Neural cell (in vitro differentiated cells): ENCODE measurements at regions not wholly inside any gene's neighbourhood (a gene's known extent, or its start where the extent isn't known, plus 50 kb on each side); places are given as distances from the start of the nearest gene placed in this dataset.

ENCODE experiments used
- H2AFZ ChIP-seq: fragments of 200-600, 300-800 bp; sonication (generic), shearing (Covaris generic); 2 replicates; pipeline ENCODE4 v1.6.0; 2014; ENCODE audit warnings: low read depth, mild to moderate bottlenecking, antibody characterized with exemption, low read length, moderate library complexity
- H3F3A ChIP-seq: fragments of 200-600 bp; shearing (Covaris generic); 2 replicates; pipeline ENCODE4 v1.6.1; 2016; ENCODE audit warnings: mild to moderate bottlenecking, moderate library complexity, mixed read lengths, antibody characterized with exemption, low read length; ENCODE audit not compliant: insufficient read depth, poor library complexity, severe bottlenecking
- H3K27ac ChIP-seq: fragments of 200-600, 300-800 bp; sonication (generic), shearing (Covaris generic); 2 replicates; pipeline ENCODE4 v1.5.1; 2014; ENCODE audit warnings: mild to moderate bottlenecking, low read length, moderate library complexity
- H3K27me3 ChIP-seq: fragments of 300-800, 200-600 bp; sonication (generic), shearing (Covaris generic); 2 replicates; pipeline ENCODE4 v1.6.0; 2014; ENCODE audit warnings: mild to moderate bottlenecking, low read depth, low read length, moderate library complexity; ENCODE audit not compliant: insufficient read depth
- H3K36me3 ChIP-seq: fragments of 300-800, 200-600 bp; sonication (generic), shearing (Covaris generic); 2 replicates; pipeline ENCODE4 v1.5.1; 2014; ENCODE audit warnings: mild to moderate bottlenecking, antibody characterized with exemption, low read length, moderate library complexity; ENCODE audit not compliant: insufficient read depth
- H3K4me2 ChIP-seq: fragments of 300-800, 200-600 bp; sonication (generic), shearing (Covaris generic); 2 replicates; pipeline ENCODE4 v1.6.0; 2014; ENCODE audit warnings: mild to moderate bottlenecking, low read length
- H3K4me3 ChIP-seq: fragments of 300-800, 200-600 bp; sonication (generic), shearing (Covaris generic); 2 replicates; pipeline ENCODE4 v1.5.1; 2014; ENCODE audit warnings: mild to moderate bottlenecking, low read length, moderate library complexity
- H3K79me2 ChIP-seq: fragments of 200-600 bp; shearing (Covaris generic); replicated peaks from 2 replicates; pipeline ENCODE4 v1.6.0; 2014; ENCODE audit warnings: mild to moderate bottlenecking, low read length, moderate library complexity; ENCODE audit not compliant: insufficient read depth
- H3K9ac ChIP-seq: fragments of 300-800, 200-600 bp; sonication (generic), shearing (Covaris generic); 2 replicates; pipeline ENCODE4 v1.6.1; 2016; ENCODE audit warnings: mild to moderate bottlenecking, low read length, mixed read lengths
- H3K9me2 ChIP-seq: fragments of 200-600 bp; shearing (Covaris generic); 2 replicates; pipeline ENCODE4 v1.6.1; 2016; ENCODE audit warnings: mild to moderate bottlenecking, low read length, mixed read lengths; ENCODE audit not compliant: insufficient read depth
- H3K9me3 ChIP-seq: fragments of 200-600, 300-800 bp; sonication (generic), shearing (Covaris generic); 2 replicates; pipeline ENCODE4 v1.6.1; 2016; ENCODE audit warnings: mild to moderate bottlenecking, mixed run types, low read length, moderate library complexity, mixed read lengths
- H4K20me1 ChIP-seq: fragments of 200-600 bp; shearing (Covaris generic); 2 replicates; pipeline ENCODE4 v1.6.1; 2016; ENCODE audit warnings: mild to moderate bottlenecking, mixed run types; ENCODE audit not compliant: insufficient read depth
- CTCF ChIP-seq: fragments of 450-650 bp; IDR thresholded peaks from 2 replicates; pipeline ENCODE4 v1.5.1; 2014; ENCODE audit warnings: antibody characterized with exemption, mild to moderate bottlenecking, moderate library complexity; ENCODE audit not compliant: poor library complexity, severe bottlenecking
- EP300 ChIP-seq: fragments of 450-650 bp; conservative IDR thresholded peaks from 2 replicates; pipeline ENCODE4 v1.6.1; 2014; ENCODE audit warnings: antibody characterized with exemption, mild to moderate bottlenecking, moderate library complexity; ENCODE audit not compliant: poor library complexity, severe bottlenecking
- EZH2 ChIP-seq: fragments of 200-600, 300-800 bp; shearing (Covaris generic), sonication (generic); IDR thresholded peaks from 2 replicates; pipeline ENCODE4 v1.6.1; 2014; ENCODE audit warnings: antibody characterized with exemption, low read length, borderline replicate concordance, mild to moderate bottlenecking; ENCODE audit not compliant: insufficient read depth, poor library complexity, severe bottlenecking
- MXI1 ChIP-seq: fragments of 450-650 bp; conservative IDR thresholded peaks from 2 replicates; pipeline ENCODE4 v1.6.1; 2014; ENCODE audit warnings: antibody characterized with exemption, mild to moderate bottlenecking; ENCODE audit not compliant: poor library complexity, severe bottlenecking
- POLR2AphosphoS5 ChIP-seq: IDR thresholded peaks from 2 replicates; pipeline ENCODE4 v1.6.1; 2012
- RAD21 ChIP-seq: fragments of 450-650 bp; conservative IDR thresholded peaks from 2 replicates; pipeline ENCODE4 v1.6.1; 2014; ENCODE audit warnings: antibody characterized with exemption, mild to moderate bottlenecking, moderate library complexity
- REST ChIP-seq: IDR thresholded peaks from 2 replicates; pipeline ENCODE4 v1.6.1; 2012; ENCODE audit warnings: borderline replicate concordance
- SMC3 ChIP-seq: fragments of 450-650 bp; conservative IDR thresholded peaks from 2 replicates; pipeline ENCODE4 v1.6.1; 2014; ENCODE audit warnings: antibody characterized with exemption, mild to moderate bottlenecking, moderate library complexity; ENCODE audit not compliant: poor library complexity
- TAF1 ChIP-seq: IDR thresholded peaks from 2 replicates; pipeline ENCODE4 v1.6.1; 2012; ENCODE audit warnings: low read depth

- Histone ChIP-seq H3K9me3 (no peaks in the 10 kb centered on the region), H3K4me3 (no peak overlapping the region), H3K9ac (no peak overlapping the region), H3K36me3 (no peaks in the 10 kb centered on the region), H4K20me1 (no peaks in the 10 kb centered on the region), H3K79me2 (no peaks in the 10 kb centered on the region), H3K27ac (no peak overlapping the region), H3K27me3 (no peaks in the 10 kb centered on the region), H3K9me2 (no peaks in the 10 kb centered on the region), H3K4me2 (no peak overlapping the region), H2AFZ (no peak overlapping the region), H3F3A (no peaks in the 10 kb centered on the region)
- TF ChIP-seq EP300, result no peak
- no peak for TF ChIP-seq MXI1
- TF ChIP-seq REST, result no peak
- no peak for TF ChIP-seq TAF1
- TF ChIP-seq SMC3, result no peak
- no peak for TF ChIP-seq EZH2
- TF ChIP-seq POLR2AphosphoS5, result no peak
- TF ChIP-seq RAD21, result no peak
- no peak for TF ChIP-seq CTCF
These were observed 55.2 kb upstream of the MLN start for GRCh38 chr6:33858804-33859505.

GRCh38 chr6:33857932-33858475 is 54.2 kb upstream of the MLN start:
- no peaks in the 10 kb centered on the region for H3K27me3 ChIP-seq
- no peak overlapping the region for H3K4me2 ChIP-seq
- H3F3A ChIP-seq, result no peaks in the 10 kb centered on the region
- H3K9me2 ChIP-seq, result no peaks in the 10 kb centered on the region
- no peaks in the 10 kb centered on the region for H3K9me3 ChIP-seq
- TF ChIP-seq EP300, result no peak
- no peak for TF ChIP-seq MXI1
- no peak for TF ChIP-seq RAD21
- TF ChIP-seq POLR2AphosphoS5, result no peak
- no peak for TF ChIP-seq TAF1
- no peak for TF ChIP-seq SMC3
- TF ChIP-seq CTCF, result no peak
- no peak for TF ChIP-seq REST
- no peak for TF ChIP-seq EZH2
- no peaks in the 10 kb centered on the region for H3K79me2 ChIP-seq
- H3K27ac ChIP-seq, result no peak overlapping the region
- H3K36me3 ChIP-seq, result no peaks in the 10 kb centered on the region
- H3K4me3 ChIP-seq, result no peak overlapping the region
- no peak overlapping the region for H2AFZ ChIP-seq
- no peaks in the 10 kb centered on the region for H4K20me1 ChIP-seq
- no peak overlapping the region for H3K9ac ChIP-seq
